SK-N-SH (cell line): ENCODE measurements at regions not wholly inside any gene's neighbourhood (a gene's known extent, or its start where the extent isn't known, plus 50 kb on each side); places are given as distances from the start of the nearest gene placed in this dataset.

ENCODE experiments used
- CTCF ChIA-PET: fragments of 300-600, 350-600 bp; formaldehyde crosslinking; extraction: SDS; loops from one replicate; lab custom pipeline; 2021; lab: Yijun Ruan, JAX
- POLR2A ChIA-PET: fragments of 350-600 bp; sonication (Branson Sonifier 250); formaldehyde crosslinking; extraction: SDS; loops from one replicate; lab custom pipeline; 2020; ENCODE audit warnings: antibody characterized with exemption, inconsistent platforms; lab: Yijun Ruan, JAX
- DNase-seq: peaks from one replicate; pipeline ENCODE4 v3.0.0; 2012
- H2AFZ ChIP-seq: fragments of 200-600 bp; sonication (generic); 2 replicates; pipeline ENCODE4 v1.8.1; 2016; ENCODE audit warnings: antibody characterized with exemption, mild to moderate bottlenecking, low read depth
- H3F3A ChIP-seq: fragments of 200-600 bp; sonication (generic); replicated peaks from 2 replicates; pipeline ENCODE3; 2016; ENCODE audit warnings: antibody characterized with exemption, mild to moderate bottlenecking; ENCODE audit not compliant: insufficient read depth
- H3K27ac ChIP-seq, 2 experiments: fragments of 200-500 bp in 1 of 2; fragments of 200-600 bp in 1 of 2; sonication (Bioruptor generic) in 1 of 2; sonication (generic), shearing (Covaris generic) in 1 of 2; 2 replicates each; pipeline versions ENCODE4 v1.5.1 to v1.6.1; 2014 to 2016; ENCODE audit warnings: low read depth in 2 of 2, inconsistent platforms in 1 of 2, low read length in 1 of 2, mild to moderate bottlenecking in 1 of 2, mixed read lengths in 1 of 2
- H3K27me3 ChIP-seq: fragments of 200-600 bp; sonication (generic), shearing (Covaris generic); 2 replicates; pipeline ENCODE4 v1.6.1; 2016; ENCODE audit warnings: mixed run types; ENCODE audit not compliant: insufficient read depth
- H3K36me3 ChIP-seq, 2 experiments: fragments of 200-500 bp in 1 of 2; fragments of 200-600 bp in 1 of 2; sonication (Bioruptor generic) in 1 of 2; sonication (generic) in 1 of 2; replicated peaks in 1 of 2; 2 replicates each; pipeline versions ENCODE3 to v1.5.1; 2014 to 2016; ENCODE audit warnings: low read length in 1 of 2, mild to moderate bottlenecking in 1 of 2; ENCODE audit not compliant: insufficient read depth in 2 of 2, control insufficient read depth in 1 of 2
- H3K4me1 ChIP-seq, 2 experiments: fragments of 200-500 bp in 1 of 2; fragments of 200-600 bp in 1 of 2; sonication (Bioruptor generic) in 1 of 2; sonication (generic), shearing (Covaris generic) in 1 of 2; 2 replicates each; pipeline versions ENCODE4 v1.5.1 to v1.6.1; 2014 to 2016; ENCODE audit warnings: low read depth in 1 of 2, low read length in 1 of 2, mixed run types in 1 of 2; ENCODE audit not compliant: insufficient read depth in 2 of 2, control insufficient read depth in 1 of 2
- H3K4me2 ChIP-seq: fragments of 200-600 bp; sonication (generic), shearing (Covaris generic); 2 replicates; pipeline ENCODE4 v1.6.1; 2017; ENCODE audit warnings: mixed run types
- H3K4me3 ChIP-seq, 2 experiments: fragments of 200-500 bp in 1 of 2; fragments of 200-600 bp in 1 of 2; sonication (Bioruptor generic) in 1 of 2; sonication (generic), shearing (Covaris generic) in 1 of 2; 2 replicates each; pipeline versions ENCODE4 v1.5.1 to v1.8.1; 2014 to 2016; ENCODE audit warnings: low read depth in 2 of 2, inconsistent platforms in 1 of 2, low read length in 1 of 2, mild to moderate bottlenecking in 1 of 2, mixed read lengths in 1 of 2, moderate library complexity in 1 of 2
- H3K79me2 ChIP-seq: fragments of 200-600 bp; sonication (generic); 2 replicates; pipeline ENCODE4 v1.8.1; 2017; ENCODE audit warnings: mild to moderate bottlenecking; ENCODE audit not compliant: insufficient read depth
- H3K9ac ChIP-seq: fragments of 200-600 bp; sonication (generic); 2 replicates; pipeline ENCODE4 v1.6.1; 2017; ENCODE audit warnings: mixed run types
- H3K9me2 ChIP-seq: fragments of 200-600 bp; sonication (generic); 2 replicates; pipeline ENCODE4 v1.6.1; 2017; ENCODE audit warnings: mixed run types
- H3K9me3 ChIP-seq: fragments of 200-600 bp; sonication (generic); 2 replicates; pipeline ENCODE4 v1.6.1; 2017; ENCODE audit warnings: mixed run types, mild to moderate bottlenecking, moderate library complexity
- H4K20me1 ChIP-seq: fragments of 200-600 bp; sonication (generic); 2 replicates; pipeline ENCODE4 v1.6.1; 2017; ENCODE audit warnings: mild to moderate bottlenecking, mixed run types; ENCODE audit not compliant: insufficient read depth
- CHD2 ChIP-seq: fragments of 150-350 bp; IDR thresholded peaks from 2 replicates; pipeline ENCODE4 v1.6.1; 2018; ENCODE audit warnings: low read length; ENCODE audit not compliant: partially characterized antibody
- ELF1 ChIP-seq: IDR thresholded peaks from 2 replicates; pipeline ENCODE4 v1.4.0; 2012
- EZH2phosphoT487 ChIP-seq: fragments of 200-600 bp; sonication (generic); IDR thresholded peaks from 2 replicates; pipeline ENCODE4 v1.6.1; 2017; ENCODE audit warnings: low read depth, mixed run types, mild to moderate bottlenecking, antibody characterized with exemption, moderate library complexity, borderline replicate concordance
- FOSL2 ChIP-seq: IDR thresholded peaks from 2 replicates; pipeline ENCODE4 v1.4.0; 2012; ENCODE audit warnings: low read depth, mild to moderate bottlenecking, moderate library complexity, borderline replicate concordance
- FOXJ3 ChIP-seq: sonication (generic); formaldehyde crosslinking; IDR thresholded peaks from 2 replicates; pipeline ENCODE4 v1.5.1; 2020; ENCODE audit warnings: mild to moderate bottlenecking, missing genetic modification reagents
- FOXM1 ChIP-seq: IDR thresholded peaks from 2 replicates; pipeline ENCODE4 v1.4.0; 2012; ENCODE audit warnings: low read depth, mild to moderate bottlenecking
- GATA2 ChIP-seq: sonication (generic); formaldehyde crosslinking; IDR thresholded peaks from 2 replicates; pipeline ENCODE4 v1.5.0; 2020; ENCODE audit warnings: mild to moderate bottlenecking, missing genetic modification reagents
- IRF3 ChIP-seq: fragments of 150-350 bp; IDR thresholded peaks from 2 replicates; pipeline ENCODE4 v1.6.1; 2016; ENCODE audit warnings: mild to moderate bottlenecking, low read depth, low read length
- JUND ChIP-seq: IDR thresholded peaks from 2 replicates; pipeline ENCODE4 v1.4.0; 2012
- MAX ChIP-seq: IDR thresholded peaks from 2 replicates; pipeline ENCODE4 v1.4.0; 2012; ENCODE audit warnings: low read depth
- MEF2A ChIP-seq: IDR thresholded peaks from 2 replicates; pipeline ENCODE4 v1.4.0; 2012; ENCODE audit warnings: low read depth, borderline replicate concordance
- NFIC ChIP-seq: IDR thresholded peaks from 2 replicates; pipeline ENCODE4 v1.4.0; 2012; ENCODE audit warnings: borderline replicate concordance
- NRF1 ChIP-seq: IDR thresholded peaks from 2 replicates; pipeline ENCODE4 v1.6.1; 2012; ENCODE audit warnings: low read depth, mild to moderate bottlenecking, low read length
- PBX3 ChIP-seq: IDR thresholded peaks from 2 replicates; pipeline ENCODE4; 2012
- POLR2AphosphoS5 ChIP-seq: IDR thresholded peaks from 2 replicates; pipeline ENCODE4 v1.6.1; 2012; ENCODE audit warnings: low read depth, low read length
- RAD21 ChIP-seq: IDR thresholded peaks from 2 replicates; pipeline ENCODE4 v1.6.1; 2012; ENCODE audit warnings: mild to moderate bottlenecking, low read length
- REST ChIP-seq: IDR thresholded peaks from 2 replicates; pipeline ENCODE4 v1.6.1; 2012; ENCODE audit warnings: mild to moderate bottlenecking, low read depth, low read length, moderate library complexity
- TCF12 ChIP-seq: IDR thresholded peaks from 2 replicates; pipeline ENCODE4 v1.4.0; 2012
- TEAD4 ChIP-seq: IDR thresholded peaks from 2 replicates; pipeline ENCODE4 v1.4.0; 2012; ENCODE audit warnings: mild to moderate bottlenecking, borderline replicate concordance; ENCODE audit not compliant: insufficient read depth
- USF2 ChIP-seq: fragments of 150-350 bp; IDR thresholded peaks from 2 replicates; pipeline ENCODE4 v1.6.1; 2017; ENCODE audit warnings: antibody characterized with exemption, low read length, low read depth, borderline replicate concordance
- YY1 ChIP-seq: IDR thresholded peaks from 2 replicates; pipeline ENCODE4 v1.4.0; 2012; ENCODE audit warnings: low read depth, mild to moderate bottlenecking
- WGBS: methylation state at CpG from one replicate; pipeline ENCODE4 v1.1.6; 2017; ENCODE audit warnings: low lambda C conversion rate; 5-methylcytosine and 5-hydroxymethylcytosine counted together

GRCh38 chr13:37187105-37187504 is 81.6 kb upstream of the CSNK1A1L start:
- Histone ChIP-seq H3F3A (peaks cover 26% of the 10 kb centered on the region), H3K4me1 (peaks cover 0 to 8% of the 10 kb centered on the region in 2 experiments; a peak in 1 of 4 replicates), H3K79me2 (no peaks in the 10 kb centered on the region), H4K20me1 (no peaks in the 10 kb centered on the region), H3K9ac (no peak overlapping the region; the same call in 1 of the 2 replicates), H3K9me2 (no peaks in the 10 kb centered on the region), H3K27ac (peak overlapping the region; percentile 34 to 77; a peak in 3 of 4 replicates), H2AFZ (peak overlapping the region; percentile 43; the same call in 1 of the 2 replicates), H3K4me2 (peak overlapping the region; percentile 34; the same call in 1 of the 2 replicates), H3K9me3 (0 out of 2 replicates have a peak, but pooled peaks cover 6% of the 10 kb centered on the region), H3K36me3 (peaks cover 0 to 5% of the 10 kb centered on the region in 2 experiments), H3K4me3 (no peak overlapping the region), H3K27me3 (no peaks in the 10 kb centered on the region)
- ChIA-PET CTCF (no interaction called here), POLR2A (no interaction called here)
- no peak for DNase-seq
- TF ChIP-seq NRF1 (no peak), EZH2phosphoT487 (no peak), USF2 (no peak), FOSL2 (peak; percentile 13; the same call in 1 of the 2 replicates), MEF2A (no peak), NFIC (no peak), CHD2 (no peak), IRF3 (no peak), ELF1 (no peak), PBX3 (no peak), JUND (0 out of 2 replicates have a peak, but pooled peaks have one; percentile 13), MAX (no peak)
- WGBS = 31% methylated on average over 2 of the region's 2 CpGs

- Histone ChIP-seq H3K9ac (no peak overlapping the region), H3K27me3 (no peaks in the 10 kb centered on the region), H2AFZ (no peak overlapping the region), H3F3A (peaks cover 5% of the 10 kb centered on the region), H3K36me3 (peaks cover 0 to 5% of the 10 kb centered on the region in 2 experiments), H4K20me1 (no peaks in the 10 kb centered on the region), H3K9me3 (no peaks in the 10 kb centered on the region), H3K9me2 (no peaks in the 10 kb centered on the region), H3K4me1 (peaks cover 0 to 3% of the 10 kb centered on the region in 2 experiments; a peak in 1 of 4 replicates), H3K27ac (no peak overlapping the region), H3K4me2 (no peak overlapping the region), H3K79me2 (no peaks in the 10 kb centered on the region), H3K4me3 (no peak overlapping the region)
- CTCF ChIA-PET = no interaction called here
- POLR2A ChIA-PET = no interaction called here
- DNase-seq = no peak
- TF ChIP-seq POLR2AphosphoS5 (no peak), YY1 (no peak), MAX (no peak), MEF2A (no peak), RAD21 (no peak), FOXM1 (no peak), TEAD4 (no peak), ELF1 (no peak), REST (no peak), FOSL2 (no peak), TCF12 (no peak), FOXJ3 (CRISPR knock-in tag) (no peak), GATA2 (no peak), NFIC (no peak)
Measured at GRCh38 chr13:37181620-37182019, 76.2 kb upstream of the CSNK1A1L start.
